ENCODE measurements at regions not wholly inside any gene's neighbourhood (a gene's known extent, or its start where the extent isn't known, plus 50 kb on each side); places are given as distances from the start of the nearest gene placed in this dataset.

GRCh38 chr13:81929988-81930387 is 1589.1 kb upstream of the SPRY2 start:
- no peak for ATAC-seq (replicated peaks in 1 of 4)
- Histone ChIP-seq H3K4me1 (ENCODE audit: control insufficient read depth in 1 of 2, extremely low read depth in 1 of 2, insufficient read depth in 2 of 2, low read length in 2 of 2) (no peaks in the 10 kb centered on the region), H3K36me3 (ENCODE audit: control insufficient read depth in 2 of 2, extremely low read depth in 1 of 2, insufficient read depth in 1 of 2, low read length in 1 of 2) (no peaks in the 10 kb centered on the region), H3K4me3 (ENCODE audit: control insufficient read depth in 1 of 2, extremely low read depth in 1 of 2, low read length in 1 of 2) (no peak overlapping the region), H3K27ac (ENCODE audit: low read length) (no peak overlapping the region), H3K27me3 (replicated peaks in 1 of 2; ENCODE audit: control insufficient read depth in 2 of 2, extremely low read depth in 1 of 2, insufficient read depth in 2 of 2, low read length in 1 of 2) (no peaks in the 10 kb centered on the region), H3K9me3 (no peaks in the 10 kb centered on the region)
- CTCF ChIA-PET = interaction anchor here in 1 of 2 donors (0.6 kb wide), 1 partner anchor 9 kb away, joined by 3 read pairs; no protein-coding TSS in a partner anchor
- no CpG with 5 or more reads among the region's 3 CpGs for WGBS (ENCODE audit: insufficient coverage)
- no peaks in the 10 kb centered on the region for H3K4me1 Mint-ChIP-seq
- no peak overlapping the region for H3K27ac Mint-ChIP-seq
- no peaks in the 10 kb centered on the region for H3K36me3 Mint-ChIP-seq
- peaks cover 3 to 12% (median 11%) of the 10 kb centered on the region in 3 donors for H3K9me3 Mint-ChIP-seq
- no peaks in the 10 kb centered on the region for H3K27me3 Mint-ChIP-seq
- POLR2A ChIA-PET = no interaction called here
- H3K4me3 Mint-ChIP-seq = no peak overlapping the region
- no peak for DNase-seq

GRCh38 chr13:81927347-81927746 is 1586.4 kb upstream of the SPRY2 start:
- Histone ChIP-seq H3K36me3 (ENCODE audit: control insufficient read depth in 2 of 2, extremely low read depth in 1 of 2, insufficient read depth in 1 of 2, low read length in 1 of 2) (no peaks in the 10 kb centered on the region), H3K4me3 (ENCODE audit: control insufficient read depth in 1 of 2, extremely low read depth in 1 of 2, low read length in 1 of 2) (no peak overlapping the region), H3K27me3 (replicated peaks in 1 of 2; ENCODE audit: control insufficient read depth in 2 of 2, extremely low read depth in 1 of 2, insufficient read depth in 2 of 2, low read length in 1 of 2) (no peaks in the 10 kb centered on the region), H3K4me1 (ENCODE audit: control insufficient read depth in 1 of 2, extremely low read depth in 1 of 2, insufficient read depth in 2 of 2, low read length in 2 of 2) (no peaks in the 10 kb centered on the region), H3K9me3 (no peaks in the 10 kb centered on the region), H3K27ac (ENCODE audit: low read length) (no peak overlapping the region)
- POLR2A ChIA-PET = no interaction called here
- Mint-ChIP-seq H3K4me1 (no peaks in the 10 kb centered on the region), H3K27ac (no peak overlapping the region), H3K36me3 (no peaks in the 10 kb centered on the region), H3K27me3 (no peaks in the 10 kb centered on the region), H3K4me3 (no peak overlapping the region), H3K9me3 (peaks cover 0 to 4% (median 4%) of the 10 kb centered on the region in 3 donors)
- no peak for ATAC-seq (replicated peaks in 1 of 4)
- DNase-seq = no peak
- CTCF ChIA-PET = no interaction called here

GRCh38 chr13:81917810-81918209 is 1576.9 kb upstream of the SPRY2 start:
- H3K9me3 ChIP-seq = peaks cover 3% of the 10 kb centered on the region
- no peaks in the 10 kb centered on the region for H3K4me1 Mint-ChIP-seq
- H3K27ac Mint-ChIP-seq = no peak overlapping the region
- H3K27me3 ChIP-seq (replicated peaks in 1 of 2; ENCODE audit: control insufficient read depth in 2 of 2, extremely low read depth in 1 of 2, insufficient read depth in 2 of 2, low read length in 1 of 2) = no peaks in the 10 kb centered on the region
- no peak for ATAC-seq (replicated peaks in 1 of 4)
- POLR2A ChIA-PET = no interaction called here
- H3K27me3 Mint-ChIP-seq = no peaks in the 10 kb centered on the region
- WGBS (ENCODE audit: insufficient coverage) = no CpG with 5 or more reads among the region's 2 CpGs
- peaks cover 0 to 20% (median 10%) of the 10 kb centered on the region in 3 donors for H3K9me3 Mint-ChIP-seq
- no peaks in the 10 kb centered on the region for H3K36me3 ChIP-seq (ENCODE audit: control insufficient read depth in 2 of 2, extremely low read depth in 1 of 2, insufficient read depth in 1 of 2, low read length in 1 of 2)
- no peak overlapping the region for H3K27ac ChIP-seq (ENCODE audit: low read length)
- no peaks in the 10 kb centered on the region for H3K4me1 ChIP-seq (ENCODE audit: control insufficient read depth in 1 of 2, extremely low read depth in 1 of 2, insufficient read depth in 2 of 2, low read length in 2 of 2)
- no peak for DNase-seq
- no peaks in the 10 kb centered on the region for H3K36me3 Mint-ChIP-seq
- CTCF ChIA-PET = no interaction called here
- no peak overlapping the region for H3K4me3 ChIP-seq (ENCODE audit: control insufficient read depth in 1 of 2, extremely low read depth in 1 of 2, low read length in 1 of 2)
- H3K4me3 Mint-ChIP-seq = no peak overlapping the region

- Mint-ChIP-seq H3K27ac (no peak overlapping the region), H3K27me3 (no peaks in the 10 kb centered on the region), H3K4me3 (no peak overlapping the region), H3K4me1 (no peaks in the 10 kb centered on the region), H3K9me3 (peaks cover 0 to 18% (median 6%) of the 10 kb centered on the region in 3 donors), H3K36me3 (no peaks in the 10 kb centered on the region)
- DNase-seq = no peak
- Histone ChIP-seq H3K4me3 (ENCODE audit: control insufficient read depth in 1 of 2, extremely low read depth in 1 of 2, low read length in 1 of 2) (no peak overlapping the region), H3K27ac (ENCODE audit: low read length) (no peak overlapping the region), H3K9me3 (peaks cover 3% of the 10 kb centered on the region), H3K27me3 (replicated peaks in 1 of 2; ENCODE audit: control insufficient read depth in 2 of 2, extremely low read depth in 1 of 2, insufficient read depth in 2 of 2, low read length in 1 of 2) (no peaks in the 10 kb centered on the region), H3K4me1 (ENCODE audit: control insufficient read depth in 1 of 2, extremely low read depth in 1 of 2, insufficient read depth in 2 of 2, low read length in 2 of 2) (no peaks in the 10 kb centered on the region), H3K36me3 (ENCODE audit: control insufficient read depth in 2 of 2, extremely low read depth in 1 of 2, insufficient read depth in 1 of 2, low read length in 1 of 2) (no peaks in the 10 kb centered on the region)
- POLR2A ChIA-PET = no interaction called here
- CTCF ChIA-PET = no interaction called here
- no peak for ATAC-seq (replicated peaks in 1 of 4)
These were observed 1575.5 kb upstream of the SPRY2 start for GRCh38 chr13:81916461-81916860.

GRCh38 chr13:81907787-81908372 is 1567.0 kb upstream of the SPRY2 start:
- no peak overlapping the region for H3K27ac Mint-ChIP-seq
- Histone ChIP-seq H3K27me3 (replicated peaks in 1 of 2; ENCODE audit: control insufficient read depth in 2 of 2, extremely low read depth in 1 of 2, insufficient read depth in 2 of 2, low read length in 1 of 2) (no peaks in the 10 kb centered on the region), H3K36me3 (ENCODE audit: control insufficient read depth in 2 of 2, extremely low read depth in 1 of 2, insufficient read depth in 1 of 2, low read length in 1 of 2) (no peaks in the 10 kb centered on the region), H3K4me1 (ENCODE audit: control insufficient read depth in 1 of 2, extremely low read depth in 1 of 2, insufficient read depth in 2 of 2, low read length in 2 of 2) (no peaks in the 10 kb centered on the region), H3K4me3 (ENCODE audit: control insufficient read depth in 1 of 2, extremely low read depth in 1 of 2, low read length in 1 of 2) (no peak overlapping the region), H3K9me3 (no peaks in the 10 kb centered on the region), H3K27ac (ENCODE audit: low read length) (no peak overlapping the region)
- ATAC-seq (replicated peaks in 1 of 4) = no peak
- no peaks in the 10 kb centered on the region for H3K4me1 Mint-ChIP-seq
- no peaks in the 10 kb centered on the region for H3K36me3 Mint-ChIP-seq
- H3K4me3 Mint-ChIP-seq = no peak overlapping the region
- ChIA-PET POLR2A (no interaction called here), CTCF (no interaction called here)
- H3K27me3 Mint-ChIP-seq = no peaks in the 10 kb centered on the region
- WGBS (ENCODE audit: insufficient coverage) = no CpG with 5 or more reads among the region's 1 CpG
- peaks cover 6 to 13% (median 11%) of the 10 kb centered on the region in 3 donors for H3K9me3 Mint-ChIP-seq
- DNase-seq = no peak

- ATAC-seq (replicated peaks in 1 of 4) = no peak
- Histone ChIP-seq H3K36me3 (ENCODE audit: control insufficient read depth in 2 of 2, extremely low read depth in 1 of 2, insufficient read depth in 1 of 2, low read length in 1 of 2) (no peaks in the 10 kb centered on the region), H3K27ac (ENCODE audit: low read length) (no peak overlapping the region), H3K4me3 (ENCODE audit: control insufficient read depth in 1 of 2, extremely low read depth in 1 of 2, low read length in 1 of 2) (no peak overlapping the region), H3K4me1 (ENCODE audit: control insufficient read depth in 1 of 2, extremely low read depth in 1 of 2, insufficient read depth in 2 of 2, low read length in 2 of 2) (no peaks in the 10 kb centered on the region), H3K27me3 (replicated peaks in 1 of 2; ENCODE audit: control insufficient read depth in 2 of 2, extremely low read depth in 1 of 2, insufficient read depth in 2 of 2, low read length in 1 of 2) (no peaks in the 10 kb centered on the region), H3K9me3 (no peaks in the 10 kb centered on the region)
- WGBS (ENCODE audit: insufficient coverage) = 91% methylated on average over 2 of the region's 2 CpGs
- no peak for DNase-seq
- POLR2A ChIA-PET = no interaction called here
- CTCF ChIA-PET = no interaction called here
- no peaks in the 10 kb centered on the region for H3K36me3 Mint-ChIP-seq
- H3K4me1 Mint-ChIP-seq = no peaks in the 10 kb centered on the region
- no peak overlapping the region for H3K27ac Mint-ChIP-seq
- H3K9me3 Mint-ChIP-seq = peaks cover 13 to 38% (median 25%) of the 10 kb centered on the region in 3 donors
- H3K4me3 Mint-ChIP-seq = no peak overlapping the region
- H3K27me3 Mint-ChIP-seq = no peaks in the 10 kb centered on the region
These were observed 1547.9 kb upstream of the SPRY2 start for GRCh38 chr13:81888855-81889254.
